AML-193 (cell line): ENCODE measurements at regions not wholly inside any gene's neighbourhood (a gene's known extent, or its start where the extent isn't known, plus 50 kb on each side); places are given as distances from the start of the nearest gene placed in this dataset.
A peak's percentile ranks its signal among the peaks of the same experiment; 100 is the strongest.

Experiments used
- DNase-seq, 2 experiments: peaks; one replicate each; lab custom pipeline; 2025; lab: John Stamatoyannopoulos, UW

- no peak for DNase-seq
Observed at GRCh38 chr15:87805117-87805820, 451.3 kb downstream of the NTRK3 start.

- no peak for DNase-seq
Observed at GRCh38 chr15:87804451-87804850, 452.1 kb downstream of the NTRK3 start.

GRCh38 chr15:87799838-87800237 is 456.7 kb downstream of the NTRK3 start:
- DNase-seq = no peak

GRCh38 chr15:87799428-87799827 is 457.1 kb downstream of the NTRK3 start:
- no peak for DNase-seq

GRCh38 chr15:87793725-87794124 is 462.8 kb downstream of the NTRK3 start:
- DNase-seq = no peak

- DNase-seq = no peak
Observed at GRCh38 chr15:87792250-87793040, 464.1 kb downstream of the NTRK3 start.

- no peak for DNase-seq
Observed at GRCh38 chr15:87781959-87782625, 474.4 kb downstream of the NTRK3 start.

GRCh38 chr15:87779746-87780145 is 476.8 kb downstream of the NTRK3 start:
- DNase-seq = no peak

GRCh38 chr15:87778358-87778757 is 478.2 kb downstream of the NTRK3 start:
- no peak for DNase-seq

GRCh38 chr15:87777054-87777561 is 479.4 kb downstream of the NTRK3 start:
- no peak for DNase-seq

- DNase-seq = no peak
Observed at GRCh38 chr15:87767516-87767915, 489.0 kb downstream of the NTRK3 start.

GRCh38 chr15:87764461-87765240 is 491.9 kb downstream of the NTRK3 start:
- no peak for DNase-seq

- DNase-seq = no peak
Observed at GRCh38 chr15:87763837-87764236, 492.7 kb downstream of the NTRK3 start.

- DNase-seq = peak; percentile 76 to 80
Observed at GRCh38 chr15:87761736-87762509, 494.6 kb downstream of the NTRK3 start.

GRCh38 chr15:87760547-87761314 is 495.8 kb downstream of the NTRK3 start:
- DNase-seq = no peak

- DNase-seq = no peak
Observed at GRCh38 chr15:87758794-87759418, 497.6 kb downstream of the NTRK3 start.

- DNase-seq = no peak
Observed at GRCh38 chr15:87757084-87757483, 499.5 kb downstream of the NTRK3 start.

- DNase-seq = no peak
Observed at GRCh38 chr15:87756072-87756471, 500.5 kb downstream of the NTRK3 start.

- no peak for DNase-seq
Observed at GRCh38 chr15:87755226-87755625, 501.3 kb downstream of the NTRK3 start.

- DNase-seq = no peak
Observed at GRCh38 chr15:87753539-87753938, 503.0 kb downstream of the NTRK3 start.
